HG03175 (cell line): ENCODE measurements at regions not wholly inside any gene's neighbourhood (a gene's known extent, or its start where the extent isn't known, plus 50 kb on each side); places are given as distances from the start of the nearest gene placed in this dataset.
"Not testable (repeated sequence)": the region's sequence is repeated elsewhere in the genome, so short reads cannot be mapped to it uniquely, and the experiment has no call there.

Experiments used
- ATAC-seq: cut with Tn5 transposase; IDR thresholded peaks from one replicate; pipeline ENCODE4 v1.9.1; 2021; ENCODE audit warnings: mild to moderate bottlenecking, moderate library complexity; ENCODE audit not compliant: unreplicated experiment

- no peak for ATAC-seq
These were observed 76.9 kb upstream of the SFSWAP start for GRCh38 chr12:131634037-131634436.

- not testable (repeated sequence) for ATAC-seq
These were observed 75.9 kb upstream of the SFSWAP start for GRCh38 chr12:131635012-131635411.

GRCh38 chr12:131635491-131636122, 75.3 kb upstream of the SFSWAP start:
- no peak for ATAC-seq

- ATAC-seq, result no peak
These were observed 74.6 kb upstream of the SFSWAP start for GRCh38 chr12:131636266-131636665.

GRCh38 chr12:131636940-131637750, 73.7 kb upstream of the SFSWAP start:
- no peak for ATAC-seq

- ATAC-seq, result no peak
These were observed 72.9 kb upstream of the SFSWAP start for GRCh38 chr12:131637986-131638385.

- ATAC-seq, result no peak
These were observed 71.5 kb upstream of the SFSWAP start for GRCh38 chr12:131639270-131639940.

- ATAC-seq, result no peak
These were observed 70.4 kb upstream of the SFSWAP start for GRCh38 chr12:131640525-131640924.

GRCh38 chr12:131641315-131641714, 69.6 kb upstream of the SFSWAP start:
- no peak for ATAC-seq

- ATAC-seq, result no peak
These were observed 68.8 kb upstream of the SFSWAP start for GRCh38 chr12:131642101-131642540.

- no peak for ATAC-seq
These were observed 68.1 kb upstream of the SFSWAP start for GRCh38 chr12:131642771-131643170.

- ATAC-seq, result no peak
These were observed 67.0 kb upstream of the SFSWAP start for GRCh38 chr12:131643631-131644452.

GRCh38 chr12:131644481-131644880, 66.4 kb upstream of the SFSWAP start:
- no peak for ATAC-seq

- ATAC-seq, result not testable (repeated sequence)
These were observed 66.0 kb upstream of the SFSWAP start for GRCh38 chr12:131644917-131645316.

- not testable (repeated sequence) for ATAC-seq
These were observed 65.3 kb upstream of the SFSWAP start for GRCh38 chr12:131645557-131645956.

- ATAC-seq, result not testable (repeated sequence)
These were observed 64.4 kb upstream of the SFSWAP start for GRCh38 chr12:131646444-131646843.

GRCh38 chr12:131647667-131648066, 63.2 kb upstream of the SFSWAP start:
- ATAC-seq, result no peak

- ATAC-seq, result not testable (repeated sequence)
These were observed 55.3 kb upstream of the SFSWAP start for GRCh38 chr12:131655469-131656174.

- ATAC-seq, result not testable (repeated sequence)
These were observed 54.1 kb upstream of the SFSWAP start for GRCh38 chr12:131656796-131657195.

GRCh38 chr12:131658605-131659004, 52.3 kb upstream of the SFSWAP start:
- not testable (repeated sequence) for ATAC-seq
